Type B pancreatic cell (in vitro differentiated cells): ENCODE measurements at regions not wholly inside any gene's neighbourhood (a gene's known extent, or its start where the extent isn't known, plus 50 kb on each side); places are given as distances from the start of the nearest gene placed in this dataset.
"Not testable (repeated sequence)": the region's sequence is repeated elsewhere in the genome, so short reads cannot be mapped to it uniquely, and the experiment has no call there.

Experiments
- DNase-seq: peaks from one replicate; pipeline ENCODE4 v3.0.0; 2021; ENCODE audit warnings: mixed read lengths; ENCODE audit not compliant: unreplicated experiment; ENCODE audit errors: extremely low spot score
- H3K27ac Mint-ChIP-seq: 2 replicates; pipeline ENCODE4 v1.8.0; 2021; ENCODE audit warnings: mild to moderate bottlenecking, mixed read lengths
- H3K27me3 Mint-ChIP-seq: 2 replicates; pipeline ENCODE4 v1.8.0; 2021; ENCODE audit warnings: mixed read lengths
- H3K36me3 Mint-ChIP-seq: 2 replicates; pipeline ENCODE4 v1.8.0; 2021; ENCODE audit warnings: mixed read lengths
- H3K4me1 Mint-ChIP-seq: one replicate; pipeline ENCODE4 v1.8.0; 2021; ENCODE audit warnings: mixed read lengths; ENCODE audit not compliant: unreplicated experiment
- H3K4me3 Mint-ChIP-seq: 2 replicates; pipeline ENCODE4 v1.8.0; 2021; ENCODE audit warnings: mild to moderate bottlenecking, mixed read lengths
- H3K9me3 Mint-ChIP-seq: 2 replicates; pipeline ENCODE4 v1.8.0; 2021; ENCODE audit warnings: mixed read lengths
- TF ChIP-seq, protein P1 (sequence below): fragments of 200-600 bp; sonication (generic); conservative IDR thresholded peaks from 2 replicates; pipeline ENCODE4 v1.5.0; 2021; ENCODE audit warnings: antibody characterized with exemption, mild to moderate bottlenecking

DNA sequence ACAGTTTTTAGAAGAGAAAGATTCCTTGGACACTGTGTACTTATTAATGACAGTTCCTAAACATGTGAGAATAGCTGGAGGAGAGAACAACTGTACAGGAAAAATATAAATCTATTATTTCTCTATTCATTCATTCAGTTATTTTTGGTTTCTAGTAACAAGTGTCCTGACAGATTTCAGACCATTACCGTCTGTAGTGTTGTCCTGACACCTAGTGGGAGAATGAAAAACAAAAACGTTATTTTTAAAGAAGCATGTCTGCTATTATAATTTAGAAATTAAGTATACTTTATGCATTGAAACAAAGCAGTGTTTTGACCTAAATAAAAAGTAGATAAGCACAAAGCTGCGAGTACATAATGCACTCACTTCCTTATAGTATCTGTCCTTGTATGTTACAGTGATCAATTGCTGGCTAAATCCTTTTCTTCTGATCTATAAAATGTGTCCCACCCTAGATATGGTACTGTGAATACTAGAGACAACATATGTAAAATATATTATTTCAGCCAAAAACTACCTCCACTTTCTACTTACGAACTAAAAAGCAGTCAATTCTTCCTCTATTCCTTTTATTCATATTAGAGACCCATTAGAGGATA, 575.6 kb downstream of the ARL4A start:
- H3K4me1 Mint-ChIP-seq, result no peaks in the 10 kb centered on the region
- H3K36me3 Mint-ChIP-seq, result no peaks in the 10 kb centered on the region
- TF ChIP-seq, protein P1, sequence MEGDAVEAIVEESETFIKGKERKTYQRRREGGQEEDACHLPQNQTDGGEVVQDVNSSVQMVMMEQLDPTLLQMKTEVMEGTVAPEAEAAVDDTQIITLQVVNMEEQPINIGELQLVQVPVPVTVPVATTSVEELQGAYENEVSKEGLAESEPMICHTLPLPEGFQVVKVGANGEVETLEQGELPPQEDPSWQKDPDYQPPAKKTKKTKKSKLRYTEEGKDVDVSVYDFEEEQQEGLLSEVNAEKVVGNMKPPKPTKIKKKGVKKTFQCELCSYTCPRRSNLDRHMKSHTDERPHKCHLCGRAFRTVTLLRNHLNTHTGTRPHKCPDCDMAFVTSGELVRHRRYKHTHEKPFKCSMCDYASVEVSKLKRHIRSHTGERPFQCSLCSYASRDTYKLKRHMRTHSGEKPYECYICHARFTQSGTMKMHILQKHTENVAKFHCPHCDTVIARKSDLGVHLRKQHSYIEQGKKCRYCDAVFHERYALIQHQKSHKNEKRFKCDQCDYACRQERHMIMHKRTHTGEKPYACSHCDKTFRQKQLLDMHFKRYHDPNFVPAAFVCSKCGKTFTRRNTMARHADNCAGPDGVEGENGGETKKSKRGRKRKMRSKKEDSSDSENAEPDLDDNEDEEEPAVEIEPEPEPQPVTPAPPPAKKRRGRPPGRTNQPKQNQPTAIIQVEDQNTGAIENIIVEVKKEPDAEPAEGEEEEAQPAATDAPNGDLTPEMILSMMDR, result peak; percentile 89
- H3K27me3 Mint-ChIP-seq, result no peaks in the 10 kb centered on the region
- DNase-seq, result no peak
- H3K27ac Mint-ChIP-seq, result no peak overlapping the region
- H3K4me3 Mint-ChIP-seq, result no peak overlapping the region
- H3K9me3 Mint-ChIP-seq, result no peaks in the 10 kb centered on the region

DNA sequence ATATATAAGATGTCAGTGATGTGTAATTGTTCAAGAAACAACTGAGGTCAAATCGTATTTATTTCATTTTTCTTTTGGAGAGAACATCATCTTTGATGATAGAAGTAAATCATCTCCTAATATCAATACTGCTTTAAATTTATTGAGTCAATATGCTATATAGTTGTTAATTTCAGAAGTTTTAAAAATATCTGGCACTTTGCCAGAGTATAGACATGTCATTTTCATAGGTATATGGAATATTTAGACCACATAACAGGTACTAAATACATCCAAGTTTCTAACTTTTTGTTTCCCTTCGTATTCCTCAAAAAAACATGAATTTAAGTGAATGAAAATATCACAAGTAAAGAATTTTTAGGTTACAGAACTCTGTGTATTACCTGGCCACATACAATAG, 577.8 kb downstream of the ARL4A start:
- no peaks in the 10 kb centered on the region for H3K4me1 Mint-ChIP-seq
- H3K9me3 Mint-ChIP-seq, result no peaks in the 10 kb centered on the region
- H3K27me3 Mint-ChIP-seq, result no peaks in the 10 kb centered on the region
- TF ChIP-seq, protein P1, result no peak
- DNase-seq, result no peak
- H3K4me3 Mint-ChIP-seq, result no peak overlapping the region
- H3K36me3 Mint-ChIP-seq, result no peaks in the 10 kb centered on the region
- H3K27ac Mint-ChIP-seq, result no peak overlapping the region

DNA sequence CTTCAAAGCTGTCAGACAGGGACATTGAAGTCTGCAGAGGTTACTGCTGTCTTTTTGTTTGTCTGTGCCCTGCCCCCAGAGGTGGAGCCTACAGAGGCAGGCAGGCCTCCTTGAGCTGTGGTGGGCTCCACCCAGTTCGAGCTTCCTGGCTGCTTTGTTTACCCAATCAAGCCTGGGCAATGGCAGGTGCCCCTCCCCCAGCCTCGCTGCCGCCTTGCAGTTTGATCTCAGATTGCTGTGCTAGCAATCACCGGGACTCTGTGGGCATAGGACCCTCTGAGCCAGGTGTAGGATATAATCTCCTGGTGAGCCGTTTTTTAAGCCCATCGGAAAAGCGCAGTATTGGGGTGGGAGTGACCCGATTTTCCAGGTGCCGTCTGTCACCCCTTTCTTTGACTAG, 586.8 kb downstream of the ARL4A start:
- not testable (repeated sequence) for H3K27ac Mint-ChIP-seq, H3K36me3 Mint-ChIP-seq, H3K4me1 Mint-ChIP-seq, DNase-seq, H3K27me3 Mint-ChIP-seq, H3K4me3 Mint-ChIP-seq, H3K9me3 Mint-ChIP-seq

DNA sequence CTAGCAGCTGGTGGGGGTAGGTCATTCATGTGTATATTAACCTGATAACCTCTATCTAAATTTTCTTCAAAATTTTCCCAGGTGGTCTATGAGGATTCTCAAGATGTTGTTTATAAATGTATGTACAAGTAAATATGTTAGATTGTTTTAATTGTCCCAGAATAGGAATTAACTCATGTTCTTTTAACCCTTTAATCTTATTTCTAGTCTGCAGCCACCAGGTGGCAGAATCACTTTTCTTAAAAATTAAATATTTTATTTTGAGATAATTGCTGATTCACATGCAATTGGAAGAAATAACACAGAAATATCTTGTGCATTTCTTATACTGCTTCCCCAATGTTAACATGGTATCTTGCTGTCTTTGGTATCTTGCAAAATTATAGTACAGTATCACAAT, 589.5 kb downstream of the ARL4A start:
- DNase-seq, result no peak
- H3K9me3 Mint-ChIP-seq, result no peaks in the 10 kb centered on the region
- no peak overlapping the region for H3K4me3 Mint-ChIP-seq
- H3K27ac Mint-ChIP-seq, result no peak overlapping the region
- no peaks in the 10 kb centered on the region for H3K27me3 Mint-ChIP-seq
- TF ChIP-seq, protein P1, result peak; percentile 84
- H3K4me1 Mint-ChIP-seq, result no peaks in the 10 kb centered on the region
- H3K36me3 Mint-ChIP-seq, result no peaks in the 10 kb centered on the region

DNA sequence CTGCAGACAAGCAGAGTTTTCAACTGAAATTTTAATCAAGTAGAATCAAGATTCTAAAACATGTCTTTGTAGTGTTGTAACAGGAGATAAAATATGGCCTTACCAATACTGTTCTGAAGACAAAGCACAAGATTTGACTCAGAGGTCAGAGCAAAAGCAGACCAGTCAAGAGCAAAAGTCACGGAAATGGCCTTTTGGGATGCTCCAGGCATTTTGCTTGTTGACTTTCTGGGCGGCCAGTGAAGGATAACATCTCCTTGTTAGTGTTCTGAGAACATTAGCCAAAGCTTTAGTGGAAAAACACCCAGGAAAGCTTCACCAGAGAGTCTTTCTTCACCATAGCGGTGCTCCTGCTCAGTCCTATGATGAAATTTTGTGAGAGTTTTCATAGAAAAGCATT, 590.6 kb downstream of the ARL4A start:
- Mint-ChIP-seq H3K27ac (no peak overlapping the region), H3K36me3 (no peaks in the 10 kb centered on the region), H3K4me1 (no peaks in the 10 kb centered on the region), H3K27me3 (no peaks in the 10 kb centered on the region), H3K4me3 (no peak overlapping the region), H3K9me3 (no peaks in the 10 kb centered on the region)
- TF ChIP-seq, protein P1, result no peak
- no peak for DNase-seq

DNA sequence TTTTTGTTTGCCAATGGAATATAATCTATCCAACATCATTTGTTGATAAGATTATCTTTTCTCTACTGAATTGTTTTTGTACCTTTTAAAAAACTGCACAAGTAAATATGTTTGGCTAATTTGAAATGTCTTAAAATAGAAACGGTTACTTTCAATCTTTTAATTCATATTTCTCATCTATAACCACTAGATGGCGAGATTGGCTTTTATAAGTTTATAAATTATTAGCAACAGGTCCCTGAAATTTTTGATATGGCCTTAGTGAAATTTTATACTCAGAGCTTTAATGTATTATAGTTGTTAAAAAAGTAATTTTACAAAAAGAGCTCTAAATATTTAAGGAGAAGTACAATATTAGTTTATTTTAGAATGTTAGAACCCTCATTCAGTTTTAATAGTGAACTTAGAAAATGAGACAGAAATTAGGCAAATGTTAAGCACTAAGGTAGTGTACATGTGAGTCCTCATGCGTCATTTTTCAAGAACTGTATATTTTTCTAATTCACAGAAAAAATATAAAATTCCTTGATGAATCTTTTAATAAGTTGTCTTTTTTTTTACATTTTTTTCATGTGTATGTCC, 592.5 kb downstream of the ARL4A start:
- Mint-ChIP-seq H3K27me3 (no peaks in the 10 kb centered on the region), H3K4me3 (no peak overlapping the region), H3K36me3 (no peaks in the 10 kb centered on the region), H3K4me1 (no peaks in the 10 kb centered on the region), H3K9me3 (peaks cover 1% of the 10 kb centered on the region), H3K27ac (no peak overlapping the region)
- TF ChIP-seq, protein P1, result peak; percentile 83
- no peak for DNase-seq
